Activated gamma-delta T cell treated with anti-CD3 and anti-CD28 coated beads, Interleukin-2, amount 50 U/mL, for 16 hours (primary cell): ENCODE measurements at regions not wholly inside any gene's neighbourhood (a gene's known extent, or its start where the extent isn't known, plus 50 kb on each side); places are given as distances from the start of the nearest gene placed in this dataset.
"Not testable (repeated sequence)": the region's sequence is repeated elsewhere in the genome, so short reads cannot be mapped to it uniquely, and the experiment has no call there.

Source experiments
- DNase-seq: peaks from one replicate; pipeline ENCODE4 v3.0.0-alpha.2; 2020; ENCODE audit warnings: low read depth

DNA sequence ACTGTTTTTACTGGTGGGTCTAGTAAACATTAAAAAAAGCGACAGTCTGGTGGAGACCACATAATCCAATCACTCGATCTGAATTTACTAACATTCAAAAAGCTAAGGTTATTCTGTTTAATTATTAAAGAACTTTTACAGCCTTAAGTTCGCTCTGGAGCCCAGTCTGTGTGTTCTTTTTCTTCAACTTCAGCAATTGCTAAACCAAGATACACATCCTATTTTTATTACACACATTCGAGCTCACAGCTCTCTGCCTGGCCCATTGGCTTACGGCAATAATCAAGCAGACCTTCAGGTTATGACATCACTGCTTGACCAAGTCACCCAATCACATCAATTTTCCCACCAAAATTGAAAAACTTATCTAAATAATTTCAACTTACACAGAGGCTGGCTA lies 57.4 kb upstream of the PRSS16 start:
- DNase-seq = no peak

DNA sequence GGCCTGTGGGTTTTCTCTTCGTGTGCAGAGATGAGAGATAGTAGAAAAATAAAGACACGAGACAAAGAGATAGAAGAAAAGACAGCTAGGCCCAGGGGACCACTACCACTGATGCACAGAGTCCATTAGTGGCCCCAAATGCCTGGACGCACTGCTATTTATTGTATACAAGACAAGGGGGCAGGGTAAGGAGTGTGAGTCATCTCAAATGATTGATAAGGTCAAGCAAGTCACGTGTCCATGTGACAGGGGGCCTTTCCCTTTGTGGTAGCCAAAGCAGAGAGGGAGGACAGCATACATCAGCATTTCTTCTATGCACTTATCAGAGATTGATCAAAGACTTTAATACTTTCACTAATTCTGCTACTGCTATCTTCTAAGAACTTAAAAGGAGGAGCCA lies 53.0 kb upstream of the PRSS16 start:
- DNase-seq = not testable (repeated sequence)

DNA sequence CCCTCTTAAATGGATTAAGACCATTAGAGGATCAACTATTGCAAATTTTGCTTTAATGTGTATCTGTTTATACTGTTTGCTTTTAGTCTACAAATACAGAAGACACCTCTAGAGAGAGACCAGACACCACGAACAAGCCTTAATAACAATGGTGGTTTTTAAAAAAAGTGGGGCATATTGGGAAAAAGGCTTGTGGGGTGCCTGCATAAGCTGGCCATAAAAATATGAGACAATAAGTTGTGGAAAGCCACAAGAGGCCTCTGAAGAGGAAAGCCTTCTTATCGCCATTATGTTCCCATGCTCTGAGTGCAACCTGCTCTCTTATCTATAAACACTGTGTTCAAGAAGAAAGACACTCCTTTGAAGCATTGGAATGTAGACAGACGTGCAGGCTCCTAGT lies 52.0 kb upstream of the PRSS16 start:
- not testable (repeated sequence) for DNase-seq
